ENCODE measurements at regions not wholly inside any gene's neighbourhood (a gene's known extent, or its start where the extent isn't known, plus 50 kb on each side); places are given as distances from the start of the nearest gene placed in this dataset.

GRCh38 chr22:22420580-22420979 lies 88.0 kb downstream of the ZNF280B start:
- no peak for DNase-seq (ENCODE audit: low spot score)

DNA sequence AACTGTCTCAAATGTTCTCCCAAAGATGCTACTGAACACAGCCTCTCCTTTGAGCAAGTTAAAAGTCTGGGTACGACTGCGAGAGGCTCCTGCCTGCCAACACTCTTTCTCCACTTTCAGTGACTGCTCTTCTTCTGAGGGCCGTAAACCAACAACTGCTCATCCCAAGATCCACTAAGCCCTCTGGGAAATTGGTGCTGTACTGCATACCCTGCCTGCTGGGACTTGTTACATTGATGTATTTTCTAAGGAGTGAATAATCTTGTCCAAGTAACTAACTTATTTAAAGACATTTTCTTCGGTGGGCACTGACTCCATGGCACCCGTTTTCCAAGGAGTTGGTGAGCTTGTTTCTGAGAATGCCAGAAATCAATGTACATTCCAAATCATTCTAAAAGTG lies 87.2 kb downstream of the ZNF280B start:
- DNase-seq (ENCODE audit: low spot score) = no peak

GRCh38 chr22:22422629-22423112 lies 85.9 kb downstream of the ZNF280B start:
- DNase-seq (ENCODE audit: low spot score) = peak; percentile 42

GRCh38 chr22:22423681-22424080 lies 84.9 kb downstream of the ZNF280B start:
- DNase-seq (ENCODE audit: low spot score) = no peak

DNA sequence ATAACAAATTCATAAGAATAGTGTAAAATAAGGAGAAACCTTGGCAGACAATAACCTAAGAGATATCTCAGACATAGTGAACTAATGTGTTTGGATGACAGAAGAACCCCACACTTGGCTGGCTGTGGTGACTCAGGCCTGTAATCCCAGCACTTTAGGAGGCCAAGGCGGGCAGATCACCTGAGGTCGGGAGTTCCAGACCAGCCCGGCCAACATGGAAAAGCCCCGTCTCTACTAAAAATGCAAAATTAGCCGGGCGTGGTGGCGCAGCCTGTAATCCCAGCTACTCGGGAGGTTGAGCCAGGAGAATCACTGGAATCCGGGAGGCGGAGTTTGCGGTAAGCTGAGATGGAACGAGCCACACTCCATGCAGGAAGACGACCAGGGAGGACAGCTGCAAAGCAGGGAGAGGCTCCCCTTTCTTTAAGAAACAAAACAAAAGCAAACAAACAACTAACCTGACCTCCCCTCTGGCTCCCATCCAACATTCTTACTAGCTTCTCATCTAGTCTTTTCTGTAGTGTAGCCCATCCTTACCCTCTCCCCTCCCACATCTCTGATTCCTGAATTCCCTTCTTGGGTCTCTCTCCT lies 84.2 kb downstream of the ZNF280B start:
- no peak for DNase-seq (ENCODE audit: low spot score)

GRCh38 chr22:22424956-22425355 lies 83.6 kb downstream of the ZNF280B start:
- DNase-seq (ENCODE audit: low spot score) = no peak

- no peak for DNase-seq (ENCODE audit: low spot score)
Observed at GRCh38 chr22:22425356-22425755, 83.2 kb downstream of the ZNF280B start.

GRCh38 chr22:22425783-22426624 lies 82.5 kb downstream of the ZNF280B start:
- DNase-seq (ENCODE audit: low spot score) = no peak

DNA sequence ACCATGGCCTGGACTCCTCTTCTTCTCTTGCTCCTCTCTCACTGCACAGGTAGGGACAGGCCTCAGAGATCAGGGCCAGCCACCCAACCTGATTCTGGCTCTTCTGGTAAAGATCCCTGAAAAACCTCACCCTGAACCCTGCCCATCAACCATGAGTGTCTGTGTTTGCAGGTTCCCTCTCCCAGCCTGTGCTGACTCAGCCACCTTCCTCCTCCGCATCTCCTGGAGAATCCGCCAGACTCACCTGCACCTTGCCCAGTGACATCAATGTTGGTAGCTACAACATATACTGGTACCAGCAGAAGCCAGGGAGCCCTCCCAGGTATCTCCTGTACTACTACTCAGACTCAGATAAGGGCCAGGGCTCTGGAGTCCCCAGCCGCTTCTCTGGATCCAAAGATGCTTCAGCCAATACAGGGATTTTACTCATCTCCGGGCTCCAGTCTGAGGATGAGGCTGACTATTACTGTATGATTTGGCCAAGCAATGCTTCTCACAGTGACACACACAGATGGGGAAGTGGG lies 80.9 kb downstream of the ZNF280B start:
- no peak for DNase-seq (ENCODE audit: low spot score)

GRCh38 chr22:22428222-22429098 lies 80.1 kb downstream of the ZNF280B start:
- DNase-seq (ENCODE audit: low spot score) = no peak

GRCh38 chr22:22429369-22430108 lies 79.0 kb downstream of the ZNF280B start:
- DNase-seq (ENCODE audit: low spot score) = no peak

GRCh38 chr22:22430111-22430820 lies 78.3 kb downstream of the ZNF280B start:
- no peak for DNase-seq (ENCODE audit: low spot score)

DNA sequence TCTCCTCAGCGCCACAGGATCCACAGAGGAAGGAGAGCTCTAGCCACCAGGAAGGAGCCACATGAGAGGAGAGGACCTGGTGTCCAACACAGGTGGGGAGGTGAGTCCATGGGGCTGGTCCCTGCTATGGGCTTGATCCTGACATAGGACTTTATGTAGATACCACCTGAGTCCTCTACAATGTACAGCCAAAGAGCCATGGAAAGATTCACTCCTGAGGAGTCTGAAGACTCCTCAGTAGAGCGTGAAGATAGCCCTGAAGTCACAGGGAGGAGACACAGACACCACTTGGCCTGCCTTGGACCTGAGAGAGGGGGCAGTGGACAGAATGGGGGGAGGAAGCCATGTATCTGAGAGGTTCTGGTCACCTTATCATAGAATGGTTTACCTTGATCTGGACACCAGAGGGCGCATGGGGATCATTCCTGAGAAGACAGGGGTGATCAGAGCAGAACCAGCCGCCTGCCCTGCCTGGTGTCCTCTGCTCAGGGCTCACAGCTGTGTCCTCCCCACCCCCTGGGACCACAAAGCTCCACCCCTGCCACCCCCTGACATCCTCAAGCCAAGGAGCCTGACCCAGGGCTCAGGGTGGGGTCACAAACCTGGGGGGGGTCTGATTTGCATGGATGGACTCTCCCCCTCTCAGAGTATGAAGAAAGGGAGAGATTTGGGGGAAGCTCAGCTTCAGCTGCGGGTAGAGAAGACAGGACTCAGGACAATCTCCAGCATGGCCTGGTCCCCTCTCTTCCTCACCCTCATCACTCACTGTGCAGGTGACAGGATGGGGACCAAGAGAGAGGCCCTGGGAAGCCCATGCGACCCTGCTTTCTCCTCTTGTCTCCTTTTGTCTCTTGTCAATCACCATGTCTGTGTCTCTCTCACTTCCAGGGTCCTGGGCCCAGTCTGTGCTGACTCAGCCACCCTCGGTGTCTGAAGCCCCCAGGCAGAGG lies 77.0 kb downstream of the ZNF280B start:
- peak; percentile 51 for DNase-seq (ENCODE audit: low spot score)

DNA sequence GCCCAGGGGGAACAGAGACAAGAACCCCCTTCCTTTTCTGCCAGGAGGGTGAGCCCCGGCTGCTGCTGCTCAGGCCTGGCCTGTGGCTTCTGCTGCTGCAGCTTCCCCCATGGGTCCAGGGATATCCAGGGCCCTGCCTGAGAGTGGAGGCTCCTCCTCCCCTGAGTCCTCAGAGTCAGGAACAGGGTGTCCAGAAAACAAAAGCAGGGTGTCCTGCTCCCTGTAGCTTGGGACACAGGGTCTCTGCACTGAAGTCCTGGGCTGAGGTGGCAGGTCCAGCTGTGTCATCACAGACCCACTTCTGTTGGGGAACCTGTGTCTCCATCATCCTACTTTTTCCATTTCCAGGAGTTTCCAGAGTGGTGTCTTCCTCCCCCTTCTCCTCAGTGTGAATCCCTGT lies 76.1 kb downstream of the ZNF280B start:
- no peak for DNase-seq (ENCODE audit: low spot score)

DNA sequence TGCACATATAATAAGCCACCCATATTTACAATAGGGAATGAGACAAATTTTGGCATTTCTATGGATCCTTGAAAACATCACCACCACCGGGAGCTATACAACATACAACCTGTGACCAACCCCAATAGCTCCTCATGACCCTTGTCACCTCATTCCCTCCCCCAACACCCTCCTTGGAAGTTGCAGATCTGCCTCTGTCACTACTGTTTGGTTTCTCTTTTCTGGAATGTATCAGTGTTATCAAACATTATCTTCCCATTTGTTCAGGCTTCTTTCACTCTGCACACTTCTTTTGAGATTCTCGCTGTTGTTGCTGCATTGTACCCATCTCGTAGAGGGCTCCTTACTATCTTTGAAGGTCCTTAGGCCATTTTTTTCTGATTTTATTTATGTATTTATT lies 75.6 kb downstream of the ZNF280B start:
- no peak for DNase-seq (ENCODE audit: low spot score)

DNA sequence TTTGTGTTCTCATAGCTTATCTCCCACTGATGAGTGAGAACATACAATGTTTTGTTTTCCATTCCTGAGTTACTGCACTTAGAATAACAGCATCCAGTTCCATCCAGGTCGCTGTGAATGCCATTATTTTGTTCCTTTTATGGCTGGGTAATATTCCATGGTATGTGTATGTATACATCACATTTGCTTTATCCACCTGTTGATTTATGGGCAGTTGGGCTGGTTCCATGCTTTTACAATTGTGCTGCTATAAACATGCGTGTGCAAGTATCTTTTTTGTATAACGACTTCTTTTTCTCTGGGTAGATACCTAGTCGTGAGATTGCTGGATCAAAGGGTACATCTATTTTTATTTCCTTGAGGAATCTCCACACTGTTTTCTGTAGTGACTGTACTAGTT lies 74.8 kb downstream of the ZNF280B start:
- DNase-seq (ENCODE audit: low spot score) = no peak

Measured in kidney capillary endothelial cell (primary cell).